Osteocyte (in vitro differentiated cells): ENCODE measurements at regions not wholly inside any gene's neighbourhood (a gene's known extent, or its start where the extent isn't known, plus 50 kb on each side); places are given as distances from the start of the nearest gene placed in this dataset.
"Not testable (repeated sequence)": the region's sequence is repeated elsewhere in the genome, so short reads cannot be mapped to it uniquely, and the experiment has no call there.

ENCODE experiments used
- DNase-seq: peaks from one replicate; pipeline ENCODE4 v3.0.0; 2021; ENCODE audit warnings: mixed read lengths; ENCODE audit not compliant: unreplicated experiment; ENCODE audit errors: extremely low spot score
- H3K27ac Mint-ChIP-seq: one replicate; pipeline ENCODE4 v1.8.0; 2021; ENCODE audit warnings: mild to moderate bottlenecking, mixed read lengths; ENCODE audit not compliant: unreplicated experiment
- H3K27me3 Mint-ChIP-seq: one replicate; pipeline ENCODE4 v1.8.0; 2021; ENCODE audit warnings: mixed read lengths; ENCODE audit not compliant: unreplicated experiment
- H3K36me3 Mint-ChIP-seq: one replicate; pipeline ENCODE4 v1.8.0; 2021; ENCODE audit warnings: mixed read lengths; ENCODE audit not compliant: unreplicated experiment
- H3K4me1 Mint-ChIP-seq: one replicate; pipeline ENCODE4 v1.8.0; 2021; ENCODE audit warnings: mixed read lengths; ENCODE audit not compliant: unreplicated experiment
- H3K4me3 Mint-ChIP-seq: one replicate; pipeline ENCODE4 v1.8.0; 2021; ENCODE audit warnings: mild to moderate bottlenecking, moderate library complexity, mixed read lengths; ENCODE audit not compliant: unreplicated experiment
- H3K9me3 Mint-ChIP-seq: one replicate; pipeline ENCODE4 v1.8.0; 2021; ENCODE audit warnings: mixed read lengths; ENCODE audit not compliant: unreplicated experiment
- TF ChIP-seq, protein P1 (sequence below): fragments of 200-600 bp; sonication (generic); IDR thresholded peaks from 2 replicates; pipeline ENCODE4 v1.5.0; 2021; ENCODE audit warnings: antibody characterized with exemption, mild to moderate bottlenecking, moderate library complexity

DNA sequence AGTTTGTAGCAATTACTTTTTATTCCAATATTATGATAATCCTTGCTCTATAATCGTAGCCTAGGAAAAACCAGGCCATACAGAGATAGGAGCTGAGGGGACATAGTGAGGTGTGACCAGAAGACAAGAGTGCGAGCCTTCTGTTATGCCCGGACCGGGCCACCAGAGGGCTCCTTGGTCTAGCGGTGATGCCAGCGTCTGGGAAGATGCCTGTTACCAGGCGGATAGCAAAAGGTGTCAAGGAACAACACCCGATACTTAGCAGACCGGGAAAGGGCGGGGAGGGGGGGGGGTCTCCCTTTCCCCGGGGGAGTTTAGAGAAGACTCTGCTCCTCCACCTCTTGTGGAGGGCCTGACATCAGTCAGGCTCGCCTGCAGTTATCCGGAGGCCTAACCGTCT lies 67.1 kb upstream of the MUC20 start:
- not testable (repeated sequence) for H3K27ac Mint-ChIP-seq, H3K27me3 Mint-ChIP-seq, H3K9me3 Mint-ChIP-seq, H3K36me3 Mint-ChIP-seq, DNase-seq, H3K4me3 Mint-ChIP-seq, H3K4me1 Mint-ChIP-seq
- TF ChIP-seq, protein P1, sequence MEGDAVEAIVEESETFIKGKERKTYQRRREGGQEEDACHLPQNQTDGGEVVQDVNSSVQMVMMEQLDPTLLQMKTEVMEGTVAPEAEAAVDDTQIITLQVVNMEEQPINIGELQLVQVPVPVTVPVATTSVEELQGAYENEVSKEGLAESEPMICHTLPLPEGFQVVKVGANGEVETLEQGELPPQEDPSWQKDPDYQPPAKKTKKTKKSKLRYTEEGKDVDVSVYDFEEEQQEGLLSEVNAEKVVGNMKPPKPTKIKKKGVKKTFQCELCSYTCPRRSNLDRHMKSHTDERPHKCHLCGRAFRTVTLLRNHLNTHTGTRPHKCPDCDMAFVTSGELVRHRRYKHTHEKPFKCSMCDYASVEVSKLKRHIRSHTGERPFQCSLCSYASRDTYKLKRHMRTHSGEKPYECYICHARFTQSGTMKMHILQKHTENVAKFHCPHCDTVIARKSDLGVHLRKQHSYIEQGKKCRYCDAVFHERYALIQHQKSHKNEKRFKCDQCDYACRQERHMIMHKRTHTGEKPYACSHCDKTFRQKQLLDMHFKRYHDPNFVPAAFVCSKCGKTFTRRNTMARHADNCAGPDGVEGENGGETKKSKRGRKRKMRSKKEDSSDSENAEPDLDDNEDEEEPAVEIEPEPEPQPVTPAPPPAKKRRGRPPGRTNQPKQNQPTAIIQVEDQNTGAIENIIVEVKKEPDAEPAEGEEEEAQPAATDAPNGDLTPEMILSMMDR: peak; percentile 21

GRCh38 chr3:195647912-195648702 lies 64.4 kb upstream of the APOD start:
- H3K9me3 Mint-ChIP-seq, H3K4me3 Mint-ChIP-seq, H3K4me1 Mint-ChIP-seq, H3K27ac Mint-ChIP-seq, H3K27me3 Mint-ChIP-seq, DNase-seq: not testable (repeated sequence)
- H3K36me3 Mint-ChIP-seq: peaks cover 17% of the 10 kb centered on the region

DNA sequence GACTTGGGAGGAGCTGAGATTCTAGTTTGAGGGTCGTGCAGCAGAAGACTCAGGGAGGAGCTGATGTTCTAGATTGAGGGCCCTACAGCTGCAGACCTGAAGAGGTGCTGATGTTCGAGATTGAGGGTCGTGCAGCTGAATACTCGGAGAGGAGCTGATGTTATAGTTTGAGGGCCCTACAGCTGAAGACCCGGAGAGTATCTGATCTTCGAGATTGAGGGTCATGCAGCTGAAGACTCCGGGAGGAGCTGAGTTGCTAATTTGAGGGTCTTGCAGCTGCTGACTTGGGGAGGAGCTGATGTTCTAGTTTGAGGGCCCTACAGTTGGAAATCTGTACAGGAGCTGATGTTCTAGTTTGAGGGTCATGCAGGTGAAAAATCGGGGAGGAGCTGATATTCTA lies 62.1 kb upstream of the APOD start:
- H3K4me1 Mint-ChIP-seq, H3K4me3 Mint-ChIP-seq, DNase-seq, H3K27ac Mint-ChIP-seq, H3K9me3 Mint-ChIP-seq, H3K27me3 Mint-ChIP-seq: not testable (repeated sequence)
- H3K36me3 Mint-ChIP-seq: peaks cover 17% of the 10 kb centered on the region

DNA sequence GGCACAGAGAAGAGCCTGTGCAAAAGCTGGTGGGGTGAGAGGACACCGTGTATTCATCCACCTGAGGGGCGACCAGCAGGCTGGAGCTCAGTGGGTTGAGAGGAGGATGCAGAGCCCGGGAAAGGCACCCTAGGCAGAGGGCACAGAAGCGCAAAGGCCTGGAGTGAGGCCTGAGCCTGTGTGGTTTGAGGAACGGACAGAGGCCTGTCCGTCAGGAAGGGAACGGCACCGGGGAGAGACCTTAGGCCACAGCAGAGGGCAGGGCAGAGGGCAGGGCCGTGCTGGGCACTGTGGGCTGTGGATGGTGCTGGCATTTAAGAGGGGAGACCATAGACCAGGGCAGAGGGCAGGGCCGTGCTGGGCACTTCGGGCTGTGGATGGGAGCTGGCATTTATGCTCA lies 59.5 kb upstream of the APOD start:
- not testable (repeated sequence) for H3K27ac Mint-ChIP-seq, H3K27me3 Mint-ChIP-seq

DNA sequence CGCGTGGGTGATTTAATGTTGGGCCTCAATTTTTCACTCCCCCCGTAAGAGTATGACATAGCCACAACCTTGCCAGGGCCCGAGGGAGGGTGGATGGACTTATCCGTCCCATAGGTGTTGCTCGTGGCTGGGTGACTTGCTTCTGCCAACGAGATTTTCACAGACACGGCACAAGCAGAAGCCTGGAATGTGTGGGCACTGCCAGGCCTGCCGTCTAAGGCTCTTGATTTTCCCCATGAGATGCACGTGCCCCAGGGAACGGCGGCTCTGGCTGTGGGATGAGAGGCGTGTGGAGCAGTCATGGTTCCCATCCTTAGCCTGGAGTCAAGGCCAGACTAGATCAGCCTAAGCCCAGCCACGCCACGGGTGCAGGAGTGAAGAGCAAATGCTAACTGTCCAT lies 58.6 kb upstream of the APOD start:
- H3K4me1 Mint-ChIP-seq, H3K4me3 Mint-ChIP-seq, H3K27ac Mint-ChIP-seq, H3K36me3 Mint-ChIP-seq, DNase-seq, H3K27me3 Mint-ChIP-seq, H3K9me3 Mint-ChIP-seq: not testable (repeated sequence)

More for the DNA sequence above, 59.5 kb upstream of the APOD start:
- not testable (repeated sequence) for H3K4me1 Mint-ChIP-seq, DNase-seq, H3K9me3 Mint-ChIP-seq, H3K4me3 Mint-ChIP-seq
- H3K36me3 Mint-ChIP-seq: peaks cover 11% of the 10 kb centered on the region

GRCh38 chr3:195638456-195638855 lies 54.7 kb upstream of the APOD start:
- not testable (repeated sequence) for H3K9me3 Mint-ChIP-seq, DNase-seq, H3K27ac Mint-ChIP-seq, H3K27me3 Mint-ChIP-seq, H3K36me3 Mint-ChIP-seq, H3K4me3 Mint-ChIP-seq, H3K4me1 Mint-ChIP-seq

DNA sequence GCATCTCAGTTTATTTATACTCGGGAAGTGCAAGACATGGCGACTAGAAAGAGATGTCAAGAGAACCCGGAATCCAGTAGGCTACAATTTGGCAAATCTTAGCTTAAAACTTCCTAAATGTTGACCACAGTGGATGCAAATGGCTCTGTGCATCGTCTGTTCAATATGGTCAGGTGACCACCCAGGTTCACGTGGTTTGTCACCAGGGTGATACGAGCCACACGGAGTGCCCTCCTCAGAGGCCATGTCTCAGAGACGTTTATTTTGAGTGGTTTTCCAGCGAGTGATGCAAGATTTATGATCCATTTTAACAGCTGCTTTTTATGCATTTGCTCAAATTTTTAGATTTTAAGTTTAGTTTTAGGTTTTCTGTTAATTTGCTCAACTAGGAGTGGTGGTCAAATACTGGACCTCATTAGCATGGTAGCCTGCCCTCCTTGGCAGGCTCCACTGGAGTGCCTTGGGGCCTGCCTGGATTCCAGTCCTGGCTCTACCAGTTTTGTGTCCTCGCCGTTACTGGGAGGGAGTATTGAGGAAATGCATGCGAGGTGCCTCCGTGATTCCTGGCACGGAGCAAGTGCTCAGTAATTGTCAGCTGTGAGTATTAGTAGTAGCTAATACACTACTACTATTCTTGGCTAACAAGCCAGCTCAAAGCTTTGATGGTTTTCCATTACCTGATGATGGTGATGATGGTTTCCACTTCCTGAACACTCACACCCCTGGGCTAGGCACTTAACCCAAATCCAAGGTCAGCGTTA lies 53.9 kb upstream of the APOD start:
- not testable (repeated sequence) for H3K27ac Mint-ChIP-seq, DNase-seq, H3K4me1 Mint-ChIP-seq, H3K9me3 Mint-ChIP-seq, H3K4me3 Mint-ChIP-seq, H3K36me3 Mint-ChIP-seq, H3K27me3 Mint-ChIP-seq

- H3K9me3 Mint-ChIP-seq, H3K27ac Mint-ChIP-seq, H3K4me3 Mint-ChIP-seq, H3K36me3 Mint-ChIP-seq, H3K27me3 Mint-ChIP-seq: not testable (repeated sequence)
- peaks cover 10% of the 10 kb centered on the region for H3K4me1 Mint-ChIP-seq
- DNase-seq: peak; percentile 83
Observed at GRCh38 chr3:195637011-195637410, 53.3 kb upstream of the APOD start.

DNA sequence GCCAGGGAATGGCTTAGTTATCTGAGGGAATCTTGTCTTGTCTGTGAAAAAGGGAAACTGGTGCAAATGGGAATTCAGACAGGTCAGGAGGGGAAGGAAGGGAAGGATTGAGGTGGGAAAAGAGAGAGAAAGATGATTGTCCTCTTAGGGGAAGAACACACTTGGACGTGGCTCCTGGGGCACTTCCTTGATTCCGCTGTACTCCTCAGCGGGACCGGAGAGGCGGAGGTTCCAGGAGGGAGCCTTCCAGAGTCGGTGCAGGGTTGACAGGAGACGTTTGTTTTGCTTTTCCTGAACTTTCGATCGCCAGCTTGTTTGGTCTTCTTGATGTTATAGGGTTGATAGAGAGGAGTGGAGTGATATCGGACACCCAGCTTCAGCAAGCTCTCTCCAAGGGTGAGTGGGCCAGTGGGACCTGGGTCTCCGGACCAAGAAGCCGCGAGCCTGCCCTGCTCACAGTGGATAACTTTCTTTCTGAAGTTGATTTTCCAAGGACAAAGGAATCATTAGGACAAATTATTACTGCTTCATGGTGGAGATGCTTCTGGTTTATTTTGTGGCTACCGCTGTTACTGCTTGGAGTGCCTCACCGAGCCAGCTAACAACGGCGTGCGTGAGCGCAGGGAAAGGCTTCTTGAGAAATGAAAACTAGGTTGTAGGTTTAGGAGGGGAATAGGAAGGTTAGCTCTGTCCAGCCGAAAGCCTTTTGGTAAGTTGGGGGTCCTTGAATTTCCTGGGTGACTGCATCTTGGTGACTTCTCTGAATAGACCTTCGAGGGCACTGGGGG lies 52.4 kb upstream of the APOD start:
- Mint-ChIP-seq H3K4me3 (peak overlapping the region; percentile 57), H3K4me1 (peaks cover 10% of the 10 kb centered on the region)
- H3K27ac Mint-ChIP-seq, H3K36me3 Mint-ChIP-seq, H3K27me3 Mint-ChIP-seq, H3K9me3 Mint-ChIP-seq: not testable (repeated sequence)
- DNase-seq: peak; percentile 80

DNA sequence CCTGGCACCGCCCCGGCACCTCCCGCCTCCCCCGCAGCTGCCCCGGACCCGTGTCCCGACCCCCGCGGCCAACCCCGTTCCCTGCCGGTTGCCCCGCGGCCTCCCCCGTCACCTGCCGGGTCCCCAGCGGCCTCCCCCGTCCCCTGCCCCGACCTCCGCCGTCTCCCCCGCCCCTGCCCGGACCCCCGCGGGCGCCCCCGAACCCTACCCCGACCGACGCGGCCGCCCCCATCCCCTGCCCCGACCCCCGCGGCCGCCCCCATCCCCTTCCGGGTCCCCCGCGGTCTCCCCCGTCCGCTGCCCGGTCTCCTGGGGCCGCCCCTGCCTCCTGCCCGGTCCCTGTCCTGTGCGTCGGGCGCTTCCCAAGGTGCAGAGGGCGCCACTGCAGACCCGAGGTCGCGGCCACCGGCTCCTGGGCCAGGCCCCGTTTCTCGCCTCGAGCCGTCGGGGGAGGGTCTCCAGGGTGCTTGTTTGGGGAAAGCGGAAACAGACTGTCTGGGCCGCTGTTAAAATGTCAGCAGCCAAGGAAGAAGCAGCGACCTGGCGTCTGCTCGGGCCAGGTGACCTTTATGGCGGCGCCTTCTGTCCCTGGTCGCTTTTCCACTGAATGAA lies 51.6 kb upstream of the APOD start:
- H3K27ac Mint-ChIP-seq, H3K27me3 Mint-ChIP-seq, H3K4me3 Mint-ChIP-seq, DNase-seq, H3K36me3 Mint-ChIP-seq, H3K9me3 Mint-ChIP-seq: not testable (repeated sequence)
- peaks cover 10% of the 10 kb centered on the region for H3K4me1 Mint-ChIP-seq
